Ishikawa (cell line): ENCODE measurements at regions not wholly inside any gene's neighbourhood (a gene's known extent, or its start where the extent isn't known, plus 50 kb on each side); places are given as distances from the start of the nearest gene placed in this dataset.

Experiments
- CEBPB ChIP-seq: IDR thresholded peaks from 2 replicates; pipeline ENCODE4 v1.6.1; 2012
- EGR1 ChIP-seq: IDR thresholded peaks from 2 replicates; pipeline ENCODE4 v1.6.1; 2012
- EP300 ChIP-seq: IDR thresholded peaks from 2 replicates; pipeline ENCODE4 v1.6.1; 2012; ENCODE audit warnings: borderline replicate concordance
- MAX ChIP-seq: IDR thresholded peaks from 2 replicates; pipeline ENCODE4 v1.6.1; 2012
- RAD21 ChIP-seq: IDR thresholded peaks from 2 replicates; pipeline ENCODE4 v1.6.1; 2012; ENCODE audit warnings: low read depth
- TAF1 ChIP-seq: IDR thresholded peaks from 2 replicates; pipeline ENCODE4 v1.6.1; 2012; ENCODE audit warnings: low read depth, mild to moderate bottlenecking
- TCF12 ChIP-seq: IDR thresholded peaks from 2 replicates; pipeline ENCODE4 v1.6.1; 2012; ENCODE audit warnings: low read depth
- TEAD4 ChIP-seq: IDR thresholded peaks from 2 replicates; pipeline ENCODE4 v1.6.1; 2012
- YY1 ChIP-seq: IDR thresholded peaks from 2 replicates; pipeline ENCODE4 v1.6.1; 2012; ENCODE audit warnings: low read depth
- TF ChIP-seq, protein P1 (sequence below): IDR thresholded peaks from 2 replicates; pipeline ENCODE4 v1.6.1; 2012; ENCODE audit warnings: low read depth, mild to moderate bottlenecking

DNA sequence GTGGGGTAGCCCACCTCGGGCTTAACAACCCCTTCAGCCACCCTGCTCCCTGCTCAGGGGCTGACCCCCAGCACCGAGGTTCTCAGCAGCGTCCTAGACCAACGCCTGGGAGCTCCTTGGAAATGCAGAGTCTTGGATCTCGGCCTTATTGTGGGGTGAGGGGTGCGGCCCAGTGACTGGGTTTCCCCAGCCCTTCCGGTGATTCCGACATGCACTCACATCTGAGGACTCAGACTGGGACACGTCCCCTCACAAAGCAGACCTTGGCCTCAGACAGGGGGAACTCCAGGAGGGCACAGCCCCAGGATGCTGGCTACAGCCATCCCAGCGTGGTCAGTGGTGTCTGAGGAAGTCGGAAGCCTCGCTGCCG lies 117.7 kb downstream of the RFLNA start:
- TF ChIP-seq CEBPB (no peak), TAF1 (no peak), RAD21 (no peak), YY1 (no peak), EP300 (no peak), TCF12 (no peak), MAX (no peak), EGR1 (no peak), TEAD4 (no peak)
- TF ChIP-seq, protein P1, sequence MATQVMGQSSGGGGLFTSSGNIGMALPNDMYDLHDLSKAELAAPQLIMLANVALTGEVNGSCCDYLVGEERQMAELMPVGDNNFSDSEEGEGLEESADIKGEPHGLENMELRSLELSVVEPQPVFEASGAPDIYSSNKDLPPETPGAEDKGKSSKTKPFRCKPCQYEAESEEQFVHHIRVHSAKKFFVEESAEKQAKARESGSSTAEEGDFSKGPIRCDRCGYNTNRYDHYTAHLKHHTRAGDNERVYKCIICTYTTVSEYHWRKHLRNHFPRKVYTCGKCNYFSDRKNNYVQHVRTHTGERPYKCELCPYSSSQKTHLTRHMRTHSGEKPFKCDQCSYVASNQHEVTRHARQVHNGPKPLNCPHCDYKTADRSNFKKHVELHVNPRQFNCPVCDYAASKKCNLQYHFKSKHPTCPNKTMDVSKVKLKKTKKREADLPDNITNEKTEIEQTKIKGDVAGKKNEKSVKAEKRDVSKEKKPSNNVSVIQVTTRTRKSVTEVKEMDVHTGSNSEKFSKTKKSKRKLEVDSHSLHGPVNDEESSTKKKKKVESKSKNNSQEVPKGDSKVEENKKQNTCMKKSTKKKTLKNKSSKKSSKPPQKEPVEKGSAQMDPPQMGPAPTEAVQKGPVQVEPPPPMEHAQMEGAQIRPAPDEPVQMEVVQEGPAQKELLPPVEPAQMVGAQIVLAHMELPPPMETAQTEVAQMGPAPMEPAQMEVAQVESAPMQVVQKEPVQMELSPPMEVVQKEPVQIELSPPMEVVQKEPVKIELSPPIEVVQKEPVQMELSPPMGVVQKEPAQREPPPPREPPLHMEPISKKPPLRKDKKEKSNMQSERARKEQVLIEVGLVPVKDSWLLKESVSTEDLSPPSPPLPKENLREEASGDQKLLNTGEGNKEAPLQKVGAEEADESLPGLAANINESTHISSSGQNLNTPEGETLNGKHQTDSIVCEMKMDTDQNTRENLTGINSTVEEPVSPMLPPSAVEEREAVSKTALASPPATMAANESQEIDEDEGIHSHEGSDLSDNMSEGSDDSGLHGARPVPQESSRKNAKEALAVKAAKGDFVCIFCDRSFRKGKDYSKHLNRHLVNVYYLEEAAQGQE: no peak
